SK-N-SH (cell line): ENCODE measurements at regions not wholly inside any gene's neighbourhood (a gene's known extent, or its start where the extent isn't known, plus 50 kb on each side); places are given as distances from the start of the nearest gene placed in this dataset.

Experiments
- CTCF ChIA-PET: fragments of 300-600, 350-600 bp; formaldehyde crosslinking; extraction: SDS; loops from one replicate; lab custom pipeline; 2021; lab: Yijun Ruan, JAX
- POLR2A ChIA-PET: fragments of 350-600 bp; sonication (Branson Sonifier 250); formaldehyde crosslinking; extraction: SDS; loops from one replicate; lab custom pipeline; 2020; ENCODE audit warnings: antibody characterized with exemption, inconsistent platforms; lab: Yijun Ruan, JAX
- DNase-seq: peaks from one replicate; pipeline ENCODE4 v3.0.0; 2012
- H2AFZ ChIP-seq: fragments of 200-600 bp; sonication (generic); 2 replicates; pipeline ENCODE4 v1.8.1; 2016; ENCODE audit warnings: antibody characterized with exemption, mild to moderate bottlenecking, low read depth
- H3F3A ChIP-seq: fragments of 200-600 bp; sonication (generic); replicated peaks from 2 replicates; pipeline ENCODE3; 2016; ENCODE audit warnings: antibody characterized with exemption, mild to moderate bottlenecking; ENCODE audit not compliant: insufficient read depth
- H3K27ac ChIP-seq, 2 experiments: fragments of 200-500 bp in 1 of 2; fragments of 200-600 bp in 1 of 2; sonication (Bioruptor generic) in 1 of 2; sonication (generic), shearing (Covaris generic) in 1 of 2; 2 replicates each; pipeline versions ENCODE4 v1.5.1 to v1.6.1; 2014 to 2016; ENCODE audit warnings: low read depth in 2 of 2, inconsistent platforms in 1 of 2, low read length in 1 of 2, mild to moderate bottlenecking in 1 of 2, mixed read lengths in 1 of 2
- H3K27me3 ChIP-seq: fragments of 200-600 bp; sonication (generic), shearing (Covaris generic); 2 replicates; pipeline ENCODE4 v1.6.1; 2016; ENCODE audit warnings: mixed run types; ENCODE audit not compliant: insufficient read depth
- H3K36me3 ChIP-seq, 2 experiments: fragments of 200-500 bp in 1 of 2; fragments of 200-600 bp in 1 of 2; sonication (Bioruptor generic) in 1 of 2; sonication (generic) in 1 of 2; replicated peaks in 1 of 2; 2 replicates each; pipeline versions ENCODE3 to v1.5.1; 2014 to 2016; ENCODE audit warnings: low read length in 1 of 2, mild to moderate bottlenecking in 1 of 2; ENCODE audit not compliant: insufficient read depth in 2 of 2, control insufficient read depth in 1 of 2
- H3K4me1 ChIP-seq, 2 experiments: fragments of 200-500 bp in 1 of 2; fragments of 200-600 bp in 1 of 2; sonication (Bioruptor generic) in 1 of 2; sonication (generic), shearing (Covaris generic) in 1 of 2; 2 replicates each; pipeline versions ENCODE4 v1.5.1 to v1.6.1; 2014 to 2016; ENCODE audit warnings: low read depth in 1 of 2, low read length in 1 of 2, mixed run types in 1 of 2; ENCODE audit not compliant: insufficient read depth in 2 of 2, control insufficient read depth in 1 of 2
- H3K4me2 ChIP-seq: fragments of 200-600 bp; sonication (generic), shearing (Covaris generic); 2 replicates; pipeline ENCODE4 v1.6.1; 2017; ENCODE audit warnings: mixed run types
- H3K4me3 ChIP-seq, 2 experiments: fragments of 200-500 bp in 1 of 2; fragments of 200-600 bp in 1 of 2; sonication (Bioruptor generic) in 1 of 2; sonication (generic), shearing (Covaris generic) in 1 of 2; 2 replicates each; pipeline versions ENCODE4 v1.5.1 to v1.8.1; 2014 to 2016; ENCODE audit warnings: low read depth in 2 of 2, inconsistent platforms in 1 of 2, low read length in 1 of 2, mild to moderate bottlenecking in 1 of 2, mixed read lengths in 1 of 2, moderate library complexity in 1 of 2
- H3K79me2 ChIP-seq: fragments of 200-600 bp; sonication (generic); 2 replicates; pipeline ENCODE4 v1.8.1; 2017; ENCODE audit warnings: mild to moderate bottlenecking; ENCODE audit not compliant: insufficient read depth
- H3K9ac ChIP-seq: fragments of 200-600 bp; sonication (generic); 2 replicates; pipeline ENCODE4 v1.6.1; 2017; ENCODE audit warnings: mixed run types
- H3K9me2 ChIP-seq: fragments of 200-600 bp; sonication (generic); 2 replicates; pipeline ENCODE4 v1.6.1; 2017; ENCODE audit warnings: mixed run types
- H3K9me3 ChIP-seq: fragments of 200-600 bp; sonication (generic); 2 replicates; pipeline ENCODE4 v1.6.1; 2017; ENCODE audit warnings: mixed run types, mild to moderate bottlenecking, moderate library complexity
- H4K20me1 ChIP-seq: fragments of 200-600 bp; sonication (generic); 2 replicates; pipeline ENCODE4 v1.6.1; 2017; ENCODE audit warnings: mild to moderate bottlenecking, mixed run types; ENCODE audit not compliant: insufficient read depth
- MAX ChIP-seq: IDR thresholded peaks from 2 replicates; pipeline ENCODE4 v1.4.0; 2012; ENCODE audit warnings: low read depth
- NFIC ChIP-seq: IDR thresholded peaks from 2 replicates; pipeline ENCODE4 v1.4.0; 2012; ENCODE audit warnings: borderline replicate concordance
- NRF1 ChIP-seq: IDR thresholded peaks from 2 replicates; pipeline ENCODE4 v1.6.1; 2012; ENCODE audit warnings: low read depth, mild to moderate bottlenecking, low read length
- SIN3A ChIP-seq: IDR thresholded peaks from 2 replicates; pipeline ENCODE4 v1.6.1; 2012; ENCODE audit warnings: low read depth, mild to moderate bottlenecking, low read length, moderate library complexity, borderline replicate concordance
- TEAD4 ChIP-seq: IDR thresholded peaks from 2 replicates; pipeline ENCODE4 v1.4.0; 2012; ENCODE audit warnings: mild to moderate bottlenecking, borderline replicate concordance; ENCODE audit not compliant: insufficient read depth
- WGBS: methylation state at CpG from one replicate; pipeline ENCODE4 v1.1.6; 2017; ENCODE audit warnings: low lambda C conversion rate; 5-methylcytosine and 5-hydroxymethylcytosine counted together
- TF ChIP-seq, protein P1 (sequence below): fragments of 150-350 bp; IDR thresholded peaks from 2 replicates; pipeline ENCODE4 v1.6.1; 2016; ENCODE audit warnings: mild to moderate bottlenecking, low read depth, low read length

DNA sequence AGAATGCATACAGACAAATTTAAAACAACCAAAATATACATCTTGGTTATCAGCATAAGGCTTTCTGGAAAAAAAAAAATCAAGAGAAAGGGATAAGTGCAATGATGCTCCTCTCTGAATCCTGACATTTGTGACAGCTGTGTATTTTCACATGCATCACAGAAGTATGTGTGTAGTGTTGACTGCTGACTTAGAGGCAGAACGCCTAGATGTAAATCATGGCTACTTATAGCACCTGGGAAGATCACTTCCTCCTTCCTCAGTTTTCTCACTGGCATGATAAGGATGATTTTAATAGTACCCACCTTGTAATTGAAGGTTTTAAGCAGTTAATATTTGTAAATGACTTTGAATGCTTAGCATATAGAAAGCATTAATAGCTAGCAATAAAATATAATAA lies 112.5 kb downstream of the MRPL39 start:
- H3F3A ChIP-seq, result no peaks in the 10 kb centered on the region
- H3K4me2 ChIP-seq, result no peak overlapping the region
- CTCF ChIA-PET, result no interaction called here
- peaks cover 0 to 3% of the 10 kb centered on the region in 2 experiments; a peak in 1 of 4 replicates for H3K4me1 ChIP-seq
- no peak overlapping the region for H3K9ac ChIP-seq
- no peak overlapping the region for H3K27ac ChIP-seq
- H3K9me2 ChIP-seq, result no peaks in the 10 kb centered on the region
- no peaks in the 10 kb centered on the region for H4K20me1 ChIP-seq
- no peak for TF ChIP-seq NRF1
- no peaks in the 10 kb centered on the region for H3K9me3 ChIP-seq
- POLR2A ChIA-PET, result no interaction called here
- 14% methylated on average over 1 of the region's 1 CpG for WGBS
- H2AFZ ChIP-seq, result no peak overlapping the region
- no peaks in the 10 kb centered on the region for H3K27me3 ChIP-seq
- DNase-seq, result no peak
- no peaks in the 10 kb centered on the region for H3K36me3 ChIP-seq
- H3K4me3 ChIP-seq, result no peak overlapping the region
- H3K79me2 ChIP-seq, result no peaks in the 10 kb centered on the region

- DNase-seq, result no peak
- no peak for TF ChIP-seq SIN3A
- TF ChIP-seq TEAD4, result no peak
- no peak for TF ChIP-seq NFIC
- no peak for TF ChIP-seq NRF1
- TF ChIP-seq, protein P1, sequence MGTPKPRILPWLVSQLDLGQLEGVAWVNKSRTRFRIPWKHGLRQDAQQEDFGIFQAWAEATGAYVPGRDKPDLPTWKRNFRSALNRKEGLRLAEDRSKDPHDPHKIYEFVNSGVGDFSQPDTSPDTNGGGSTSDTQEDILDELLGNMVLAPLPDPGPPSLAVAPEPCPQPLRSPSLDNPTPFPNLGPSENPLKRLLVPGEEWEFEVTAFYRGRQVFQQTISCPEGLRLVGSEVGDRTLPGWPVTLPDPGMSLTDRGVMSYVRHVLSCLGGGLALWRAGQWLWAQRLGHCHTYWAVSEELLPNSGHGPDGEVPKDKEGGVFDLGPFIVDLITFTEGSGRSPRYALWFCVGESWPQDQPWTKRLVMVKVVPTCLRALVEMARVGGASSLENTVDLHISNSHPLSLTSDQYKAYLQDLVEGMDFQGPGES, result no peak
- Histone ChIP-seq H3K4me1 (peaks cover 0 to 3% of the 10 kb centered on the region in 2 experiments; a peak in 1 of 4 replicates), H3K27me3 (no peaks in the 10 kb centered on the region), H3K4me3 (no peak overlapping the region), H3K36me3 (no peaks in the 10 kb centered on the region), H3F3A (no peaks in the 10 kb centered on the region), H3K79me2 (no peaks in the 10 kb centered on the region), H2AFZ (no peak overlapping the region), H3K9ac (no peak overlapping the region), H3K27ac (no peak overlapping the region), H3K9me2 (no peaks in the 10 kb centered on the region), H3K4me2 (no peak overlapping the region), H4K20me1 (no peaks in the 10 kb centered on the region), H3K9me3 (no peaks in the 10 kb centered on the region)
- WGBS, result 15% methylated on average over 2 of the region's 2 CpGs
- ChIA-PET POLR2A (no interaction called here), CTCF (no interaction called here)
These were observed 113.6 kb downstream of the MRPL39 start for GRCh38 chr21:25493722-25494121.

GRCh38 chr21:25491267-25491666 lies 116.0 kb downstream of the MRPL39 start:
- 53% methylated on average over 5 of the region's 5 CpGs for WGBS
- TF ChIP-seq MAX (no peak), TEAD4 (no peak)
- Histone ChIP-seq H3K36me3 (no peaks in the 10 kb centered on the region), H4K20me1 (no peaks in the 10 kb centered on the region), H3K9me2 (no peaks in the 10 kb centered on the region), H2AFZ (no peak overlapping the region), H3K9ac (no peak overlapping the region), H3K4me2 (no peak overlapping the region), H3F3A (no peaks in the 10 kb centered on the region), H3K9me3 (no peaks in the 10 kb centered on the region), H3K4me1 (peaks cover 0 to 3% of the 10 kb centered on the region in 2 experiments; a peak in 1 of 4 replicates), H3K27me3 (no peaks in the 10 kb centered on the region), H3K27ac (no peak overlapping the region), H3K4me3 (no peak overlapping the region), H3K79me2 (no peaks in the 10 kb centered on the region)
- POLR2A ChIA-PET, result no interaction called here
- DNase-seq, result no peak
- CTCF ChIA-PET, result no interaction called here
